HL-60 (cell line): ENCODE measurements at regions not wholly inside any gene's neighbourhood (a gene's known extent, or its start where the extent isn't known, plus 50 kb on each side); places are given as distances from the start of the nearest gene placed in this dataset.

Experiments used
- CTCF ChIP-seq: IDR thresholded peaks from one replicate; pipeline ENCODE4 v1.5.1; 2011; ENCODE audit warnings: low read length, control low read depth, inconsistent platforms; ENCODE audit not compliant: insufficient read depth
- POLR2AphosphoS5 ChIP-seq: IDR thresholded peaks from 2 replicates; pipeline ENCODE4 v1.6.1; 2012; ENCODE audit warnings: low read depth
- REST ChIP-seq: IDR thresholded peaks from 2 replicates; pipeline ENCODE4 v1.6.1; 2012; ENCODE audit warnings: low read depth; ENCODE audit not compliant: insufficient replicate concordance

DNA sequence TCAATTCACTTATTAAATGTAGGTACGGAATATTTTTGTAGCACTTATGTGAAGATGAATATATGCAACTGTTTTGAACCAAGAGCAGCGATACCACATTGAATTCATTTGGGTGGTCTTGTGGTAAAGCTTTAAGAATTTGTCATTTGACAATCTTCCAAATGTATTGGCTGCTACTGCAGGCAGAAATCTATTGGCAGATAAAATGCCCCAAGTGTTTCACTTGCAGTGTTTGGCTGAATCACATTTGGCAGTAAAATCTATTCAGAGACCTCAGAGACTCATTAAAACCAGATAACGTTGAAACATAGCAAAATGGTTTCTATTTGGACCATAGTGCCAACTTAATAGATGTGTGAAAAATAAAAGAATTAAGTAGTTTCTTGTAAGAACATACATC lies 303.4 kb downstream of the FGF13 start:
- TF ChIP-seq CTCF (no peak), REST (no peak), POLR2AphosphoS5 (no peak)
